GM19467 (cell line): ENCODE measurements at regions not wholly inside any gene's neighbourhood (a gene's known extent, or its start where the extent isn't known, plus 50 kb on each side); places are given as distances from the start of the nearest gene placed in this dataset.
"Not testable (repeated sequence)": the region's sequence is repeated elsewhere in the genome, so short reads cannot be mapped to it uniquely, and the experiment has no call there.

Source experiments
- ATAC-seq: cut with Tn5 transposase; IDR thresholded peaks from one replicate; pipeline ENCODE4 v1.9.1; 2021; ENCODE audit warnings: mild to moderate bottlenecking, moderate library complexity; ENCODE audit not compliant: unreplicated experiment

- ATAC-seq: no peak
Measured at GRCh38 chr2:39487398-39488250, 50.5 kb upstream of the MAP4K3 start.

- no peak for ATAC-seq
Measured at GRCh38 chr2:39488450-39488849, 51.4 kb upstream of the MAP4K3 start.

DNA sequence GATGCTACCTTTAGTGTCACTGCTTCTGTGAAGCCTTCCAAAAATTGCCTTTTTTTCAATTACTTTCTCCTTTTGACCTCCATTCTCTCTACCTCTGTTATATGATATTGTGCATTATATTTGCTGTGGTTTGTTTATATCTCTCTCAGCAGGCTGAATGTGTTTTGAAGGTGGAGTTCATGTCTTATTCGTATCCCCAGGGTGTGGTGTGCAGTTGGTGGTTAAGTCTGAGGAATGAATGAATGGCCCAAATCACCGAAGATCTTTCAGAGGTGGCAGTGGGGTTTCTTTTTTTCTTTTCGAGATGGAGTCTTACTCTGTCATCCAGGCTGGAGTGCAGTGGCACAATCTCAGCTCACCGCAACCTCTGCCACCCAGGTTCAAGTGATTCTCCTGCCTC is 53.5 kb upstream of the MAP4K3 start:
- no peak for ATAC-seq

GRCh38 chr2:39491653-39492052 is 54.6 kb upstream of the MAP4K3 start:
- ATAC-seq: no peak

DNA sequence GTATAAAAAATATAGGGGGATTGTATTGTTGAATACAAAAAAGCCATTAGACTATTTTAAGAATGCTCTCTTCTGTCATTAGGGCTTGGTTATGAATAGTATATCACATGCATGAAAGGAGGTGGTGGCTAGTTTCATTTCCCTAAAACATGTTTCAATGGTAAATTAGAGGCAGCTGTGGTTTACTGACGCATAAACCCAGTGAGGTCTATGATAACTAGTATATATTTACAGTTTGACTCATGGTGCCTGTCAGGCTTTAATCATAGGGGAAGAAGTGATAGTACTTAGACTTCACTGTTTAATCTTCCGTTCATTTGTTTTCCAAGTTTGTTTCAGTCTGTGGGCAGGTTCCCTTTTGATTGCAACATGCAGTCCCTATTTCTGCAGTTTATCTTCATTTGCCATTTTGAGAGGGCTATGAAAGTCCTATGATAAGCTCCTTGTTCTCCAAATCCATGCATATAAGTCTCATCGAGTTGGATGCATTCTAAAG is 55.1 kb upstream of the MAP4K3 start:
- ATAC-seq: peak; percentile 99

GRCh38 chr2:39492716-39493115 is 55.6 kb upstream of the MAP4K3 start:
- no peak for ATAC-seq

GRCh38 chr2:39494784-39495251 is 57.7 kb upstream of the MAP4K3 start:
- ATAC-seq: no peak

- ATAC-seq: no peak
Measured at GRCh38 chr2:39497082-39497801, 60.2 kb upstream of the MAP4K3 start.

DNA sequence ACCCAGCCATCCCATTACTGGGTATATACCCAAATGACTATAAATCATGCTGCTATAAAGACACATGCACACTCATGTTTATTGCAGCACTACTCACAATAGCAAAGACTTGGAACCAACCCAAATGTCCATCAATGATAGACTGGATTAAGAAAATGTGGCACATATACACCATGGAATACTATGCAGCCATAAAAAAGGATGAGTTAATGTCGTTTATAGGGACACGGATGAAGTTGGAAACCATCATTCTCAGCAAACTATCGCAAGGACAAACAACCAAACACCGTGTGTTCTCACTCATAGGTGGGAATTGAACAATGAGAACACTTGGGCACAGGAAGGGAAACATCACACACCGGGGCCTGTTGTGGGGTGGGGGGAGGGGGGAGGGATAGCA is 61.1 kb upstream of the MAP4K3 start:
- ATAC-seq: not testable (repeated sequence)

DNA sequence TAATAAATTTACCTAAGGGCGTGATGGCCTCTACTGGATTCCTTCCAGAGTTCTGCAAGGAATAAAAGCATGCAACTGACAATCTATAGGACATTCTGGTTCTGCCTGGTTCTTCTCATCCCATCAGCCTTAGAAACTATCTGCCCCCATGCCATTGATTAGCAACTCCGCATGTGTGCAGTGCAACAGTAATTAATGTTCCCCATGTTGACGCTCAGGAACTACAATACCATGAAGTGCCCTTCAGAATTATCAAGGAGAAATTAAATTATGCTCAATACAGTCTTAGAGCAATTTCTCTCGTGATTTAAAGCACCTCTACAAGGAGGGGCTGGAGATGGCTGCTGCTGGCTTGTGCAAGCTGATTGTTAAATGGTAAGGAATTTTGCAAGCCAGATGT is 61.7 kb upstream of the MAP4K3 start:
- ATAC-seq: no peak

- ATAC-seq: no peak
Measured at GRCh38 chr2:39499336-39499735, 62.3 kb upstream of the MAP4K3 start.

GRCh38 chr2:39501412-39501811 is 64.3 kb upstream of the MAP4K3 start:
- no peak for ATAC-seq

DNA sequence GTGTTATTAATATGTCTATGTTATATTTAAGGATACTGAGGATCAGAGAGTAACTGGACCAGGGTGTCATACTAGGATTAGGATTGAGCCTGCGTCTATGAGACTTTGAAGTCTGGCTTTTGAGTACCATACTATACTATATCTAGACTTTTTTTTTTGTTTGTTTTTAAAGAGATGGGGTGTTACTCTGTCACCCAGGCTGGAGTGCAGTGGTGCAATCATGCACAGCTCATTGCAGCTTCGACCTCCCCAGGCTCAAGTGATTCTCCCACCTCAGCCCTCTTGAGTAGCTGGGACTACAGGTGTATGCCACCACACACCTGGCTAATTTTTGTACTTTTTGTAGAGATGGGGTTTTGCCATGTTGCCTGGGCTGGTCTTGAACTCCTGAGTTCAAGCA is 66.2 kb upstream of the MAP4K3 start:
- no peak for ATAC-seq

DNA sequence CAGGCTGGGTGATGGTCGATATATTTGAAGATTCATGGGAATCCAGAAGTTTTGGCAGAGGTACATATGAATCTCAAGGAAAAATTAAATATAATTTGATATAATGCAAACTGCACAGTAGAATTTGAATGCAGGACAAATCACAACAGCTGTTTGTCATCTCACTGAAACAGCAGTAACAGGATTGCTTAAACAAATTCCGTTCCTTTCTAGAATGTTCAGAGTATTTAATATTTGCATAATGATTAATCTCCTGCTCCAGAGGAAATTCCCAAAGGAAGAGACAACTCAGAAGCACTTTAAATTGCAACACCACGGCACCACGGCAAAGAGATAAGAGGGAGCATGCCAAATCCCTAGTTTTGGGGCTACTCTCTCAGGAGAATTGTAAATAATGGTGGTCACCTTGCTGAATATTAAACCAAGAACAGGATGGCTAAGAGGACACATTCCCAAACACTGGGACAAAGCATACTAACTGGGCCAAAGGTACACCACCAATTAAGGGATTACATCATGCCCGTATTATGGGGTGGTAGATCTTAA is 67.8 kb upstream of the MAP4K3 start:
- no peak for ATAC-seq

DNA sequence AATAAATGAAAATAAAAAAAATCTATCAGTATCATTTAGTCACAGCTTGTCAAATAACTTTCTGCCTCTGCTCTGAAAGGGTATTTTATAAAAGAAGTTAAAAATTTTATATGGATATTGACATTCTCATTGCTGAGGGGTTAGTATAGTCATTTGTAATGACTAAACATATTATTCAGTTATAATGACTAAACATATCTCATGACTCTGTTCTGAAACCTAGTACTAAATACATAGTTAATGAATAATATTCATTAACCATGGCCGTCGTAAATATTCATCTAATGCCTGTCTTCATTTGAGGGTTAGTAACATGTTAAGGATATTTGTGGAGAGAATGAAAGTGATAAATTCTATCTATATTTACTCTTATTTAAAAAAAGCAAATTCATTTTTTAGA is 69.1 kb upstream of the MAP4K3 start:
- no peak for ATAC-seq

DNA sequence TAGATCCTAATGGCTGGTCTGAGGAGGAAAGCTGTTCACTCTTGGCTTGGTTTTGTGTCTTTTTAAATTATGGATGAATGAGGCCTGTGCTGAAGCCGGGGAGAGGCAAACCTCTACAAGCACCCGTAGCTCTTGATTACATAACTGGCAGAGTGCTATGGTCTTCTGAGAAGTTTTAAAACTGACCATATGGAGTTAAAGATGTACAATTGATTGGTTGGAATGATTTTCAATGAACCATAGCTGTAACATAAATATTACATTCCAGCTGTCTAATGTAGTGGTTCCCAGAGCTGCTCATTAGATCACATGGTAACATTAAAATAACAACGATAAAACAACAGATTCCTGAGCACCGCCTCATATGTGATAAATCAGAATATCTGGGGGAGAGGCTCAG is 71.1 kb upstream of the MAP4K3 start:
- ATAC-seq: no peak

DNA sequence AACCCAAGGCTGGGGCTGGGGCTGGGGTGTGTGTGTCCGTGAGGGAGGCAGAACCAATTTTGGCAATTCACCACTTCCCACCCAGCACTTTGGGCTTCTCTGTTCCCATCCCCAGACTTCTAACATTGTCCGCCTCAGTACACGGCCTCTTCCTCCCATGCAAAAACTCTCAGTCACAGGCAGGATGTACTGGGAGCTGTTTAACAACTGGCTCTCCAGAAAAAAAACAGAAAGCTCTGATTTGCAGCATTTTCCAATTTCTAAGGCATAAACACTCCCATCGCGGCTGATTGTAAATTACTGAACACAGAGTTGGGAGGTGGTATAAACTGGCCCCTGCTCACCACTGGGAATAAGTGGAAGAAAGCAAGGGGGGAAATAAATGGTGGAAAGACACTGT is 73.1 kb upstream of the MAP4K3 start:
- no peak for ATAC-seq

DNA sequence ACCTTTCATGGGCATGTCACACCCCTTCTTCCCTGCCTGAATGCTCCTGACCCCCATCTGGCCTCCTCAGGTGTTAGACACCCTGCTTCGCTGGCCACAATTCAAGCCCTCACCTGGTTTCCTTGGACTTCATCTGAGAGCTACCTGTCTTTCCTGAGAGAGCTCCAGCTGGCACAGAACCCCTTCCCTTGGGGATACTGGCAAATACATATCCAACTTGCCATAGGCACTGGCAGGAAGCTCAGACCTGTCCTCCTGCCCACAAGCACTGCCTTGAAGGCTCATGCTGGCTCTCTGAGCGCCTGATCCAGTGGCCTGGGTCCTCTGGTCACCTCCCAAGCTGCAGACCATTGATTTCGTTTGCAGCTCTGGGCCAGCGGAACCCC is 74.1 kb upstream of the MAP4K3 start:
- no peak for ATAC-seq

DNA sequence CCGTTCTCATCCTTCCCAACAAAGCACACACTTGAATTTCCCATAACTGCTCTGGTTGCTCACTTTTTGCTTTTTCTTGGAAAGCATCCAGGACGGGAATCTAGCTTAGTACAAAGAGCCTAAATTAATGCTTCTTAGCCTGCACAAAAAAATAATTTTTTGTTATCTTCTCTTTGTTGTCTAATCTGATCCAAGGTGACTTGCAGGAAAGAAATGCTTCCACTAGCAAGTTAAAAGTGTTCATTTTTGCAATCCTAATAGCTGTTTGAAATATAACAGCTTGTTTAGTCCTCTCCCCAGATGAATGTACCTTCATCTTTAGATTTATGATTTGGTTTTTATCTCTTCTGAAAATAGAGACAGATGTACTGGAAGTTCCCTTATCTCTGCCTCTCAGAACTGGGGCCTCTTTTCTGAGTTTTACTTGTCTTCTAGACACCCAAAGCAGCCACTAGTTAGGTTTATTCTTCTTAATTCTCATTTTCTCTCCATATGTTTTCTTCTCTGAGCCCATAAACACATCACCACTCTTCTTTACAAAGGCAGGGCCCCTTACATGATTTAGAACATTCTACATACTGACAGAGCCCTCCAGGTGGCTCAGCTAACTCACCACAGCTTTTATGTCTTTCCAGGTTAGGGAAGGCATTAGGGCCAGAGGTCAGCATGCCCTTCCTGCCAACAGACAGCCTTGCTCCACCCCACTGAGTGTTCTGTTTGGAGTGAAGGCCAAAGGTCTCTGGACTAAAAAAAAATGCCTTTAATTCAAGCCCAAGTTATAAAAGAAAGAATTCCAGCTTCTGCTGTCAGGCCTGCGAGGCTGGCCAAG is 74.7 kb upstream of the MAP4K3 start:
- no peak for ATAC-seq

DNA sequence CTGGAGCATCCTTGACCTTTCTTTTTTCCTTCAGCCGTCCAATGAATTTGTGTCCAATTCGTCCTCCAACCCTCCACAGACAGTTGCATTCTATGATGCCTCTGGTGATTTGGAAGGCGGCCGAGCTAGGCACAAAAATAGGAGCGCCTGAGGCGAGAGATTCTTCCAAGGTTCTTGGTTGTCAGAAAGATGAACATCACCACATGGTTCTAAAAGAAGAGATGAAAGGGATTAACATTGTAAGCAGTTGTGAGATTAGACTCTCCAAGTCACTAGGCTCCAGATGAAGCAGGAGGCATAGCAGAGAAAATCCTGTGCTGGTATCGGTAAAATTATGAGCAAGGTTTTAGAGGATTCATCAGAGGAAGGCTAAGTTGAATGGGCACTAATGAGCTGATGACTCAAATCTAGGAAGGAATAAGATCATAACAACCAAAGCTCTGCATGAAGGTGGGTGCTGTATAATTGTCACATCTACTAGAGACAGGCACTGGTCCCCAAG is 75.4 kb upstream of the MAP4K3 start:
- no peak for ATAC-seq

DNA sequence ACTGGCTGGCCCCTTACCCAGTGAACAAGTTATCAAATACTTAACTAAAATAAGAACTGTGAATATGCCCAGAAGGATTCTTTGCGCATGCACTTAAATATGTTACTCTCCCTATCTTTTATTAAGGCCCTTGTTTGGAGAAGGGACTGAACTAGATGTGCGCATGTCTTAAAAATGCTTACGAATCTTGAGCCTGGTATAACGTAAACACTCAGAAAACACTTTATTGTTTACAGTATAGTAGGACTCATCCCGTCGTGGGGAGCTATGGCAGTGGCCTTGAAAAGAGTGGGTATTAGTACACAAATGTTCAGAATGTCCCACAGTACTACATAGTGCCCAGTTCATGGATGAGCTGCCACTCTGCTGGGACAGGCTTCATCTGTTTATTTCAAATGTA is 75.9 kb upstream of the MAP4K3 start:
- no peak for ATAC-seq
